ENCODE measurements at regions not wholly inside any gene's neighbourhood (a gene's known extent, or its start where the extent isn't known, plus 50 kb on each side); places are given as distances from the start of the nearest gene placed in this dataset.

GRCh38 chr16:85989863-85990643, 91.1 kb downstream of the IRF8 start:
- FAIRE-seq, result no peak
- DNase-seq (ENCODE audit: insufficient read length, low spot score), result no peak
- TF ChIP-seq, protein P1, sequence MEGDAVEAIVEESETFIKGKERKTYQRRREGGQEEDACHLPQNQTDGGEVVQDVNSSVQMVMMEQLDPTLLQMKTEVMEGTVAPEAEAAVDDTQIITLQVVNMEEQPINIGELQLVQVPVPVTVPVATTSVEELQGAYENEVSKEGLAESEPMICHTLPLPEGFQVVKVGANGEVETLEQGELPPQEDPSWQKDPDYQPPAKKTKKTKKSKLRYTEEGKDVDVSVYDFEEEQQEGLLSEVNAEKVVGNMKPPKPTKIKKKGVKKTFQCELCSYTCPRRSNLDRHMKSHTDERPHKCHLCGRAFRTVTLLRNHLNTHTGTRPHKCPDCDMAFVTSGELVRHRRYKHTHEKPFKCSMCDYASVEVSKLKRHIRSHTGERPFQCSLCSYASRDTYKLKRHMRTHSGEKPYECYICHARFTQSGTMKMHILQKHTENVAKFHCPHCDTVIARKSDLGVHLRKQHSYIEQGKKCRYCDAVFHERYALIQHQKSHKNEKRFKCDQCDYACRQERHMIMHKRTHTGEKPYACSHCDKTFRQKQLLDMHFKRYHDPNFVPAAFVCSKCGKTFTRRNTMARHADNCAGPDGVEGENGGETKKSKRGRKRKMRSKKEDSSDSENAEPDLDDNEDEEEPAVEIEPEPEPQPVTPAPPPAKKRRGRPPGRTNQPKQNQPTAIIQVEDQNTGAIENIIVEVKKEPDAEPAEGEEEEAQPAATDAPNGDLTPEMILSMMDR (IDR thresholded peaks at IDR 0.05; ENCODE audit: insufficient read depth, missing control alignments), result no peak

GRCh38 chr16:85990861-85991301, 91.9 kb downstream of the IRF8 start:
- FAIRE-seq (no peak), DNase-seq (ENCODE audit: insufficient read length, low spot score) (no peak)
- TF ChIP-seq, protein P1 (IDR thresholded peaks at IDR 0.05; ENCODE audit: insufficient read depth, missing control alignments), result no peak

- no peak for FAIRE-seq
- no peak for DNase-seq (ENCODE audit: insufficient read length, low spot score)
- TF ChIP-seq, protein P1 (IDR thresholded peaks at IDR 0.05; ENCODE audit: insufficient read depth, missing control alignments), result no peak
Observed at GRCh38 chr16:85991425-85991824, 92.5 kb downstream of the IRF8 start.

DNA sequence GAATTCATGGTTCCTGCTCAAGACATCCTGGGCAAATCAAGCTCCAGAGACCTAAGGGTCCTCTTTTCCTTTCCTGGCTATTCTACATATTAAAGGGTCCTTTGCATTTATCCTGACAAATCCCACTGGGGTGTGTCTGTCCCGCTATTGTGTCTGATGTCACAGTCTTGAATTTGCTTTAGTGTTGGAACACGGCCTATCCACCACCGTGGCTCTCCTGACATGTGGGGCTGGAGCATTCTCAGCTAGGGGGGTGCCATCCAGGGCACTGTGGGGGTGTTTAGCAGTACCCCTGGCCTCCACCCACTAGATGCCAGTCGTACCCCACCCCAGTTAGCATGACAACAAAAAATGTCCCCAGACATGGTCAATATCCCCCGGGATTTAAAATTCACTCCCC, 92.9 kb downstream of the IRF8 start:
- TF ChIP-seq, protein P1 (IDR thresholded peaks at IDR 0.05; ENCODE audit: insufficient read depth, missing control alignments), result no peak

DNA sequence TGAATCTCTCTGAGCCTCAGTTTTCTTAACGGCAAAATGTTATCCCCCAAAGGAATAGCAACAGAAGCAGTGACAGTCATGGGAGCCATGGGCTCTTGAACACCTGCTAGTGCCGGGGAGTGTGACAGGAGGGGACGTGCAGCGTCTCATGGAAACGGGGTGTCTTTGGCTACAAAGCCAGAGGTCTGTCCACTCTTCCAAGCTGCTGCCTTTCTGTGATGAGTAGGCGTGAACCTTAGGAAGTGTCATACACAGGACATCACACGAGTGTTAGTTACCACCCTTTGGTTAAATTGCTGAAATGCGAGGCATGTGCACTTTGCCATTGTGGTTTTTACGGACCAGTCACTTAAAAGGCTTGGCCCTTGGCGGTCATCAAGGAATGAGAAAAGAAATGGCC, 93.4 kb downstream of the IRF8 start:
- no peak for DNase-seq (ENCODE audit: insufficient read length, low spot score)
- TF ChIP-seq, protein P1 (IDR thresholded peaks at IDR 0.05; ENCODE audit: insufficient read depth, missing control alignments), result no peak
- no peak for FAIRE-seq

More for the DNA sequence above, 92.9 kb downstream of the IRF8 start:
- no peak for FAIRE-seq
- DNase-seq (ENCODE audit: insufficient read length, low spot score), result no peak

- TF ChIP-seq, protein P1 (IDR thresholded peaks at IDR 0.05; ENCODE audit: insufficient read depth, missing control alignments), result no peak
Observed at GRCh38 chr16:85992779-85993178, 93.8 kb downstream of the IRF8 start.

More at GRCh38 chr16:85992779-85993178, 93.8 kb downstream of the IRF8 start:
- DNase-seq (ENCODE audit: insufficient read length, low spot score) (no peak), FAIRE-seq (no peak)
